Neuronal stem cell (in vitro differentiated cells): ENCODE measurements at regions not wholly inside any gene's neighbourhood (a gene's known extent, or its start where the extent isn't known, plus 50 kb on each side); places are given as distances from the start of the nearest gene placed in this dataset.

Experiments used
- DNase-seq: peaks from one replicate; pipeline ENCODE4 v3.0.0-alpha.2; 2013; ENCODE audit warnings: low spot score
- H2AFZ ChIP-seq: one replicate; pipeline ENCODE4 v1.6.1; 2013; ENCODE audit warnings: mild to moderate bottlenecking, low read length, inconsistent platforms
- H2AK5ac ChIP-seq: 2 replicates; pipeline ENCODE4 v1.6.1; 2013; ENCODE audit warnings: low read depth, mild to moderate bottlenecking, inconsistent platforms, low read length, moderate library complexity, mixed read lengths
- H2BK120ac ChIP-seq: 2 replicates; pipeline ENCODE4 v1.6.1; 2013; ENCODE audit warnings: low read depth, mild to moderate bottlenecking, inconsistent platforms, low read length, moderate library complexity, mixed read lengths
- H2BK12ac ChIP-seq: one replicate; pipeline ENCODE4 v1.6.1; 2013; ENCODE audit warnings: low read length, inconsistent platforms
- H2BK15ac ChIP-seq: 2 replicates; pipeline ENCODE4 v1.6.1; 2013; ENCODE audit warnings: mild to moderate bottlenecking, low read length, inconsistent platforms, mixed read lengths
- H2BK5ac ChIP-seq: one replicate; pipeline ENCODE4 v1.6.1; 2013; ENCODE audit warnings: inconsistent platforms, mild to moderate bottlenecking, low read length, moderate library complexity
- H3K14ac ChIP-seq: one replicate; pipeline ENCODE4 v1.6.1; 2013; ENCODE audit warnings: low read length, inconsistent platforms
- H3K18ac ChIP-seq: 2 replicates; pipeline ENCODE4 v1.6.1; 2013; ENCODE audit warnings: low read length, inconsistent platforms
- H3K23ac ChIP-seq: 2 replicates; pipeline ENCODE4 v1.6.1; 2013; ENCODE audit warnings: low read depth, mild to moderate bottlenecking, mixed read lengths, low read length, inconsistent platforms; ENCODE audit not compliant: poor library complexity
- H3K27ac ChIP-seq: replicated peaks from 3 replicates; pipeline ENCODE4 v1.5.1; 2013; ENCODE audit warnings: low read length, inconsistent platforms
- H3K27me3 ChIP-seq, 3 experiments: 2 replicates each; pipeline ENCODE4 v1.6.1; 2013; ENCODE audit warnings: low read length in 3 of 3, mild to moderate bottlenecking in 2 of 3, inconsistent platforms in 1 of 3, low read depth in 1 of 3, mixed read lengths in 1 of 3, moderate library complexity in 1 of 3; ENCODE audit not compliant: control insufficient read depth in 3 of 3, insufficient read depth in 3 of 3
- H3K36me3 ChIP-seq, 2 donors: replicated peaks in 1 of 2; 2 replicates each; pipeline ENCODE4 v1.6.1; 2013; ENCODE audit warnings: low read length in 2 of 2; ENCODE audit not compliant: control insufficient read depth in 2 of 2, insufficient read depth in 2 of 2
- H3K4ac ChIP-seq: 2 replicates; pipeline ENCODE4 v1.6.1; 2013; ENCODE audit warnings: inconsistent platforms, mild to moderate bottlenecking, low read length, moderate library complexity
- H3K4me1 ChIP-seq, 2 donors: 1 replicate in 1 of 2; 2 replicates in 1 of 2; pipeline ENCODE4 v1.6.1; 2013; ENCODE audit warnings: low read length in 2 of 2, low read depth in 1 of 2; ENCODE audit not compliant: control insufficient read depth in 2 of 2, insufficient read depth in 1 of 2
- H3K4me2 ChIP-seq: one replicate; pipeline ENCODE4 v1.6.1; 2013; ENCODE audit warnings: mild to moderate bottlenecking, low read length, inconsistent platforms; ENCODE audit not compliant: insufficient read depth, poor library complexity, severe bottlenecking
- H3K4me3 ChIP-seq, 2 donors: 2 replicates each; pipeline ENCODE4 v1.5.1; 2013; ENCODE audit warnings: low read length in 2 of 2, mild to moderate bottlenecking in 2 of 2, inconsistent platforms in 1 of 2, moderate library complexity in 1 of 2
- H3K79me1 ChIP-seq: one replicate; pipeline ENCODE4 v1.6.1; 2013; ENCODE audit warnings: low read depth, mild to moderate bottlenecking, inconsistent platforms, low read length, moderate library complexity
- H3K9ac ChIP-seq: one replicate; pipeline ENCODE4 v1.6.1; 2013; ENCODE audit warnings: mild to moderate bottlenecking, low read depth, low read length, inconsistent platforms; ENCODE audit not compliant: poor library complexity
- H3K9me3 ChIP-seq, 2 donors: replicated peaks in 1 of 2; 2 replicates each; pipeline versions ENCODE3 to v1.6.1; 2013; ENCODE audit warnings: low read length in 2 of 2, mild to moderate bottlenecking in 2 of 2, inconsistent platforms in 1 of 2, low read depth in 1 of 2, mixed read lengths in 1 of 2, moderate library complexity in 1 of 2; ENCODE audit not compliant: control insufficient read depth in 2 of 2, insufficient read depth in 1 of 2
- H4K8ac ChIP-seq: one replicate; pipeline ENCODE4 v1.6.1; 2013; ENCODE audit warnings: low read depth, mild to moderate bottlenecking, inconsistent platforms, low read length, moderate library complexity
- H4K91ac ChIP-seq: one replicate; pipeline ENCODE4 v1.6.1; 2013; ENCODE audit warnings: low read length, low read depth, mild to moderate bottlenecking, inconsistent platforms; ENCODE audit not compliant: poor library complexity
- WGBS, 2 donors: extraction: QIAGEN DNeasy Blood & Tissue Kit; methylation state at CpG; one replicate each; pipeline ENCODE4 v1.1.7; 2013; ENCODE audit warnings: missing lambda C conversion rate in 2 of 2, mixed read lengths in 1 of 2; ENCODE audit not compliant: insufficient read length in 2 of 2, insufficient replicate concordance in 1 of 2; ENCODE audit errors: extremely low coverage in 2 of 2; 5-methylcytosine and 5-hydroxymethylcytosine counted together

DNA sequence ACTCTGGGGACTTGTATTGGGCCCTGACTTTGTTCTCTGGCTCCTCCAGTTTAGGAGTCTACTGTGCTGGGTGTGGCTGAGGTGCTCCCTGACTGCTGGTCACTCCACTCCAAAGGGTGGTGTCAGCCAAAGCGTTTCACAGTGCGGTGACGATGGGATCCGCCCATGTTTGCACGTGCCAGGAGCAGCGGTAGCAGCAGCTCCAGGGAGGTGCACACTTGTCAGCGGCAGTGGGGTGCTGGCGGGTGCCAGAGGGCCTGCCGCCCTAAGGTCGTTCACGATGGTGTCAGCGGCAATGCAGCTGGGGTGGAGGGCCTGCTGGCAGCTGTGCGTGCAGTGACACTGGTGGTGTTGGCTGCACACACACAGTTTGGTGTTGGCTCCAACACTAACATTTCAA lies 268.5 kb upstream of the AKR1E2 start:
- no peak overlapping the region for H2BK12ac ChIP-seq
- H3K23ac ChIP-seq = peak overlapping the region; percentile 94
- H2AFZ ChIP-seq = no peak overlapping the region
- peak overlapping the region; percentile 12 for H2BK15ac ChIP-seq
- peak overlapping the region; percentile 45 for H2AK5ac ChIP-seq
- H4K91ac ChIP-seq = no peak overlapping the region
- no peaks in the 10 kb centered on the region for H3K36me3 ChIP-seq
- H3K27me3 ChIP-seq = no peaks in the 10 kb centered on the region
- H3K4ac ChIP-seq = no peak overlapping the region
- no peak overlapping the region for H3K9ac ChIP-seq
- H3K9me3 ChIP-seq = no peaks in the 10 kb centered on the region
- no peak for DNase-seq
- no peak overlapping the region for H4K8ac ChIP-seq
- WGBS, 2 donors = no CpG with 5 or more reads among the region's 13 CpGs
- H2BK5ac ChIP-seq = no peak overlapping the region
- peak overlapping the region in 1 of 2 donors; percentile 13 for H3K4me3 ChIP-seq
- H3K4me1 ChIP-seq = peaks cover 0 to 1% of the 10 kb centered on the region in 2 donors
- H3K79me1 ChIP-seq = peaks cover 2% of the 10 kb centered on the region
- no peak overlapping the region for H2BK120ac ChIP-seq
- peak overlapping the region; percentile 47 for H3K14ac ChIP-seq
- no peak overlapping the region for H3K4me2 ChIP-seq
- no peak overlapping the region for H3K27ac ChIP-seq
- H3K18ac ChIP-seq = peak overlapping the region; percentile 44

DNA sequence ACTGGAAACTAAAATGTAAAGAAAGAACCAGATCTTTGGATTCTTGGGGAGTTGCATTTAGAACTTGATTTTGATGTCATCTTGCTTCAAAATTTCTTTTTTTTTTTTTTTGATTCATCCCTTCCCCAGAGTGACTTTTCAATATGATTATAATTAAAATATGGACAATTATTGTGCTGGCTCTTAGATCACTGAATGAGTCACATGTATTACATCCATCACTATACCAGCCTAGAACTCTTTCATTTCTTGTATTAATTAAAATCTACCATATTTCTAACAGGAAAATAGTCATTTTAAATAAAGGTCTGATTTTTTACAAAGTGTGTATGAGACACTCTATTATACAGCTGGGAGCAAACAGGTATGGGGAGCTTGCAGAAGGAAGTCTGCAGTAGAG lies 269.5 kb upstream of the AKR1E2 start:
- Histone ChIP-seq H2AK5ac (no peak overlapping the region), H2BK5ac (no peak overlapping the region), H3K9ac (no peak overlapping the region), H3K23ac (no peak overlapping the region), H3K27ac (no peak overlapping the region), H3K79me1 (peaks cover 2% of the 10 kb centered on the region), H3K9me3 (no peaks in the 10 kb centered on the region), H2BK120ac (no peak overlapping the region), H2AFZ (no peak overlapping the region), H3K4me3 (no peak overlapping the region), H3K4ac (no peak overlapping the region), H3K14ac (no peak overlapping the region), H4K8ac (no peak overlapping the region), H2BK12ac (no peak overlapping the region), H2BK15ac (no peak overlapping the region), H3K4me2 (no peak overlapping the region), H3K27me3 (no peaks in the 10 kb centered on the region), H3K4me1 (peaks cover 0 to 1% of the 10 kb centered on the region in 2 donors), H3K18ac (no peak overlapping the region), H4K91ac (no peak overlapping the region), H3K36me3 (no peaks in the 10 kb centered on the region)
- no peak for DNase-seq

DNA sequence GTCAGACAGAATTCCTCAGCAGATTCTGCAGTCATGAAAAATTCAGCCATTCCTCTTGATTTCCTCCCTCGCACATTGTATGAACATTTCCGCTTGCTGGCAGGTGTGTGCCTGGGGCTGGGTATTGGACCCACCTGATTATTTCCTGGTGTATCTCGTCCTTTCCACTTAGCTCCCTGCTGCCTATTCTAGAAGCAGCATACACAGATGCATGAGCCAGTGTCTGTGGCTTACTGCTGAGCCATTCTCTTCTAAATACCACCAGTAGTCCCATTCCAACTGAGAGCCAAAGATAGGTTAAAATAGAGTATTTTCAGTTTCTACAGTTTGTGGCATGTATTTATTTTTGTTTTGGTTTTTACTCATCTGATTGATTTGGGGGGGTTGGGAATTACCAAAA lies 270.1 kb upstream of the AKR1E2 start:
- Histone ChIP-seq H3K4me2 (no peak overlapping the region), H3K9me3 (no peaks in the 10 kb centered on the region), H3K4me3 (no peak overlapping the region), H3K18ac (no peak overlapping the region), H3K14ac (no peak overlapping the region), H3K36me3 (no peaks in the 10 kb centered on the region), H2AFZ (no peak overlapping the region), H3K27ac (no peak overlapping the region), H2BK120ac (no peak overlapping the region), H2BK5ac (no peak overlapping the region), H4K91ac (no peak overlapping the region), H3K79me1 (peaks cover 2% of the 10 kb centered on the region), H3K4ac (no peak overlapping the region), H3K27me3 (no peaks in the 10 kb centered on the region), H2BK12ac (no peak overlapping the region), H4K8ac (no peak overlapping the region), H2AK5ac (no peak overlapping the region), H3K23ac (no peak overlapping the region), H3K4me1 (peaks cover 0 to 1% of the 10 kb centered on the region in 2 donors), H3K9ac (no peak overlapping the region), H2BK15ac (no peak overlapping the region)
- WGBS, 2 donors = no CpG with 5 or more reads among the region's 3 CpGs
- DNase-seq = no peak

DNA sequence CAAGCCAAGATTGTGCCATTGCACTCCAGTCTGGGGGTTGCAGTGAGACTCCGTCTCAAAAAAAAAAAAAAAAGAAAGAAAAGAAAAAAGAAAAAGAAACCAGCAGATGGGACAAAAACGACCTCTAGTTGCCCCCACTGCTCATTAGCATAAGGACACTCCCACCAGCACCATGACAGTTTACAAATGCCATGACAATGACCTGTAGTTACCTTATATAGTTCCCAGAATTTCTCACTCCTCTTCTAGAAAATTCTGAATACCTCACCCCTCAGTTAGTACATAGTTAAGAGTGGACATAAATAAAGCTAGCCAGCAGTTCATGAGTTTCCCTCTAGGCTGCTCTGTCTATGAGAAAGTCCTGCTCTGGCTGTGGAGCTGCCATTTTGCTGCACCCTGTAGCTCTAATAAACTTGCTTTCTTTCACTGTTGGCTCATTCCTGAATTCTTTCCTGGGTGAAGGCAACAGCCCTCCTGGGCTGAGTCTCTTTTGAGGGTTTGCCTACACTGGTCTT lies 276.8 kb upstream of the AKR1E2 start:
- H3K23ac ChIP-seq = no peak overlapping the region
- no peak for DNase-seq

More for the DNA sequence above, 276.8 kb upstream of the AKR1E2 start:
- no peaks in the 10 kb centered on the region for H3K79me1 ChIP-seq
- no peak overlapping the region for H4K91ac ChIP-seq
- H3K4me3 ChIP-seq = no peak overlapping the region
- no peak overlapping the region for H3K4ac ChIP-seq
- H3K27me3 ChIP-seq = no peaks in the 10 kb centered on the region
- H2BK5ac ChIP-seq = no peak overlapping the region
- no peak overlapping the region for H3K18ac ChIP-seq
- H3K4me1 ChIP-seq = no peaks in the 10 kb centered on the region
- H2BK12ac ChIP-seq = no peak overlapping the region
- no peaks in the 10 kb centered on the region for H3K9me3 ChIP-seq
- peak overlapping the region; percentile 47 for H2AFZ ChIP-seq
- H3K14ac ChIP-seq = no peak overlapping the region
- H4K8ac ChIP-seq = no peak overlapping the region
- no CpG with 5 or more reads among the region's 2 CpGs for WGBS, 2 donors
- H3K36me3 ChIP-seq = no peaks in the 10 kb centered on the region
- H3K9ac ChIP-seq = no peak overlapping the region
- no peak overlapping the region for H2AK5ac ChIP-seq
- H2BK120ac ChIP-seq = no peak overlapping the region
- H3K27ac ChIP-seq = no peak overlapping the region
- no peak overlapping the region for H2BK15ac ChIP-seq
- H3K4me2 ChIP-seq = no peak overlapping the region
